Keratinocyte (primary cell): ENCODE measurements at regions not wholly inside any gene's neighbourhood (a gene's known extent, or its start where the extent isn't known, plus 50 kb on each side); places are given as distances from the start of the nearest gene placed in this dataset.

Experiments
- EZH2 ChIP-seq: IDR thresholded peaks from one replicate; pipeline ENCODE4 v1.6.1; 2012; ENCODE audit warnings: inconsistent platforms, mild to moderate bottlenecking, low read length, moderate library complexity
- TF ChIP-seq, protein P1 (sequence below), 3 experiments: IDR thresholded peaks in 1 of 3; conservative IDR thresholded peaks in 1 of 3; optimal IDR thresholded peaks in 1 of 3; 2 replicates in 2 of 3; 3 replicates in 1 of 3; pipeline versions ENCODE3 to v1.5.1; 2011; ENCODE audit warnings: low read length in 3 of 3, mild to moderate bottlenecking in 3 of 3, moderate library complexity in 2 of 3, control low read depth in 1 of 3, inconsistent platforms in 1 of 3; ENCODE audit not compliant: insufficient read depth in 2 of 3; ENCODE audit errors: extremely low read depth in 1 of 3

DNA sequence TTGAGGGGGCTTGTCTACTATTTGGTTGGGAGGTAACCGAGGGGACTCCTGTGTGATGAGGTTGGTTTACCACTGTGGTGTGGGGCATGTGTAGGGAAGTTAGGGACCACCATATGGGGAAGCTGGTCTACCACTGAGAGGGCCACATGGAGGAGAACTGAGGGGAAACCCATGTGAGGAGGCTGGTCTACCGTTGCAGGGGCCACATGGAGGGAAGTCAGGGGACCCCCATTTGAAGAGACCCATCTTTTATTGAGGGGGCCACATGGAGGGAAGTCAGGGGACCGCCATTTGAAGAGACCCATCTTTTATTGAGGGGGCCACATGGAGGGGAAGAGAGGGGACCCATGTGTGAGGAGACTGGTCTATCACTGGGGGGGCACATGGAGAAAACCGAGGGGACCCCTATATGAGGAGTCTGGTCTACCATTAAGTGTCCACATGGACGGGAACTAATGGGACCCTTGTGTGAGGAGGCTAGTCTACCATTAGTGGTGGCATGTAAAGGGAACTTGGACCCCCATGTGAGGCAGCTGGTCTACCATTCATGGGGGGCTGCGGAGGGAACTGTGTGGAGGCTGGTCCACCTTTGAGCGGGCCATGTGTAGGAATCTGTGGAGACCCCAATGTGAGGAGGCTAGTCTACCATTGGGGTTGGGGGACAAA, 165.5 kb downstream of the FBLN2 start:
- TF ChIP-seq, protein P1, sequence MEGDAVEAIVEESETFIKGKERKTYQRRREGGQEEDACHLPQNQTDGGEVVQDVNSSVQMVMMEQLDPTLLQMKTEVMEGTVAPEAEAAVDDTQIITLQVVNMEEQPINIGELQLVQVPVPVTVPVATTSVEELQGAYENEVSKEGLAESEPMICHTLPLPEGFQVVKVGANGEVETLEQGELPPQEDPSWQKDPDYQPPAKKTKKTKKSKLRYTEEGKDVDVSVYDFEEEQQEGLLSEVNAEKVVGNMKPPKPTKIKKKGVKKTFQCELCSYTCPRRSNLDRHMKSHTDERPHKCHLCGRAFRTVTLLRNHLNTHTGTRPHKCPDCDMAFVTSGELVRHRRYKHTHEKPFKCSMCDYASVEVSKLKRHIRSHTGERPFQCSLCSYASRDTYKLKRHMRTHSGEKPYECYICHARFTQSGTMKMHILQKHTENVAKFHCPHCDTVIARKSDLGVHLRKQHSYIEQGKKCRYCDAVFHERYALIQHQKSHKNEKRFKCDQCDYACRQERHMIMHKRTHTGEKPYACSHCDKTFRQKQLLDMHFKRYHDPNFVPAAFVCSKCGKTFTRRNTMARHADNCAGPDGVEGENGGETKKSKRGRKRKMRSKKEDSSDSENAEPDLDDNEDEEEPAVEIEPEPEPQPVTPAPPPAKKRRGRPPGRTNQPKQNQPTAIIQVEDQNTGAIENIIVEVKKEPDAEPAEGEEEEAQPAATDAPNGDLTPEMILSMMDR (optimal IDR thresholded peaks at IDR 0.05 in 1 of 3, IDR thresholded peaks at IDR 0.05 in 1 of 3, conservative IDR thresholded peaks at IDR 0.05 in 1 of 3; ENCODE audit: extremely low read depth in 1 of 3, insufficient read depth in 2 of 3, low read length in 3 of 3), result no peak
- no peak for TF ChIP-seq EZH2
